ENCODE measurements at regions not wholly inside any gene's neighbourhood (a gene's known extent, or its start where the extent isn't known, plus 50 kb on each side); places are given as distances from the start of the nearest gene placed in this dataset.

DNA sequence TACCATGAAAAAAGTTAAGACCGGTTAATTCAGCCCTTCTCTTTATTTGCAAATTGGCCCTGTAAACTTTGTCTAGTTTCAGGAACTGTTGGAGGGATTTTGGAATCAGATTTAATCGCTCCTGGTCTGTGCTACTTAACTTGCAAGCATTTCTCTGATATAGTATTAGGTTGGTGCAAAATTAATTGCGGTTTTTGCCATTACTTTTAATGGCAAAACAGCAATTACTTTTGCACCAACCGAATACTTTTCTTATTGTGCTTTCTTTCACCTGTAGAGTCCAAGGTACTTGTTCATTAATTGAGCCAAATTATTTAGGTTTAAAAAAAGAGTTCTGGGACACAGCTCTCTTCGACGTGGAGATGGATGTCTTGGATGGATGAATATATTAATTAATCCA, 92.8 kb upstream of the HNRNPU start:
- no peak for TF ChIP-seq ARNTL (CRISPR knock-in tag; IDR thresholded peaks at IDR 0.05; ENCODE audit: borderline replicate concordance, low read depth)
- no peak for TF ChIP-seq ZFP30 (CRISPR knock-in tag; IDR thresholded peaks at IDR 0.05)
- TF ChIP-seq, protein P1, sequence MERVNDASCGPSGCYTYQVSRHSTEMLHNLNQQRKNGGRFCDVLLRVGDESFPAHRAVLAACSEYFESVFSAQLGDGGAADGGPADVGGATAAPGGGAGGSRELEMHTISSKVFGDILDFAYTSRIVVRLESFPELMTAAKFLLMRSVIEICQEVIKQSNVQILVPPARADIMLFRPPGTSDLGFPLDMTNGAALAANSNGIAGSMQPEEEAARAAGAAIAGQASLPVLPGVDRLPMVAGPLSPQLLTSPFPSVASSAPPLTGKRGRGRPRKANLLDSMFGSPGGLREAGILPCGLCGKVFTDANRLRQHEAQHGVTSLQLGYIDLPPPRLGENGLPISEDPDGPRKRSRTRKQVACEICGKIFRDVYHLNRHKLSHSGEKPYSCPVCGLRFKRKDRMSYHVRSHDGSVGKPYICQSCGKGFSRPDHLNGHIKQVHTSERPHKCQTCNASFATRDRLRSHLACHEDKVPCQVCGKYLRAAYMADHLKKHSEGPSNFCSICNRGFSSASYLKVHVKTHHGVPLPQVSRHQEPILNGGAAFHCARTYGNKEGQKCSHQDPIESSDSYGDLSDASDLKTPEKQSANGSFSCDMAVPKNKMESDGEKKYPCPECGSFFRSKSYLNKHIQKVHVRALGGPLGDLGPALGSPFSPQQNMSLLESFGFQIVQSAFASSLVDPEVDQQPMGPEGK (CRISPR knock-in tag; IDR thresholded peaks at IDR 0.05; ENCODE audit: borderline replicate concordance) = no peak

All from SK-N-SH treated with all-trans-retinoic acid at 6 μM for 48 hours (cell line).